Caco-2 (cell line): ENCODE measurements at regions not wholly inside any gene's neighbourhood (a gene's known extent, or its start where the extent isn't known, plus 50 kb on each side); places are given as distances from the start of the nearest gene placed in this dataset.

Source experiments
- BruUV-seq: library from RNA; stranded (reverse); fragments of 400-500 nt; replicated peaks from 2 replicates; lab custom pipeline; 2021; lab: Mats Ljungman, UMichigan
- CTCF ChIA-PET: fragments of 300-600 bp; sonication (Branson Sonifier 250); formaldehyde crosslinking; loops from one replicate; lab custom pipeline; 2022; ENCODE audit warnings: antibody characterized with exemption; lab: Charles Lee
- POLR2A ChIA-PET: fragments of 300-600 bp; sonication (Branson Sonifier 250); formaldehyde crosslinking; loops from one replicate; lab custom pipeline; 2022; ENCODE audit warnings: antibody characterized with exemption; lab: Charles Lee
- DNase-seq, 2 experiments: peaks; one replicate each; pipeline versions ENCODE4 v3.0.0 to v3.0.0-alpha.2; 2020 to 2022
- H3K27me3 ChIP-seq: replicated peaks from 2 replicates; pipeline ENCODE4 v1.6.0; 2011; ENCODE audit warnings: low read length; ENCODE audit not compliant: control insufficient read depth, insufficient read depth
- H3K36me3 ChIP-seq: 2 replicates; pipeline ENCODE4 v1.5.1; 2011; ENCODE audit warnings: low read length; ENCODE audit not compliant: control insufficient read depth, insufficient read depth
- H3K4me1 ChIP-seq: fragments of 250-450 bp; sonication (Bioruptor Pico); 2 replicates; pipeline ENCODE4 v1.5.1; 2020; ENCODE audit warnings: mild to moderate bottlenecking
- H3K4me3 ChIP-seq: 2 replicates; pipeline ENCODE4 v1.5.1; 2011; ENCODE audit warnings: low read depth, mild to moderate bottlenecking, control low read depth, low read length
- H3K9me3 ChIP-seq: fragments of 250-450 bp; sonication (Bioruptor Pico); 2 replicates; pipeline ENCODE4 v1.5.1; 2020; ENCODE audit warnings: mild to moderate bottlenecking, moderate library complexity
- H3K27ac Mint-ChIP-seq: one replicate; pipeline ENCODE4 v1.8.0; 2022; ENCODE audit warnings: mixed read lengths; ENCODE audit not compliant: unreplicated experiment
- H3K27me3 Mint-ChIP-seq: one replicate; pipeline ENCODE4 v1.8.0; 2022; ENCODE audit warnings: mixed read lengths; ENCODE audit not compliant: insufficient read depth, unreplicated experiment
- H3K36me3 Mint-ChIP-seq: one replicate; pipeline ENCODE4 v1.8.0; 2022; ENCODE audit warnings: mild to moderate bottlenecking, mixed read lengths; ENCODE audit not compliant: insufficient read depth, unreplicated experiment
- H3K4me1 Mint-ChIP-seq: one replicate; pipeline ENCODE4 v1.8.0; 2022; ENCODE audit warnings: low read depth, mixed read lengths; ENCODE audit not compliant: unreplicated experiment
- H3K4me3 Mint-ChIP-seq: one replicate; pipeline ENCODE4 v1.8.0; 2022; ENCODE audit warnings: mild to moderate bottlenecking, moderate library complexity, mixed read lengths; ENCODE audit not compliant: unreplicated experiment
- H3K9me3 Mint-ChIP-seq: one replicate; pipeline ENCODE4 v1.8.0; 2022; ENCODE audit warnings: mixed read lengths; ENCODE audit not compliant: unreplicated experiment
- CTCF ChIP-seq, 2 experiments: fragments of 200-600 bp in 1 of 2; IDR thresholded peaks; 1 replicate in 1 of 2; 2 replicates in 1 of 2; pipeline versions ENCODE4 v1.5.1 to v1.8.0; 2011 to 2022; ENCODE audit warnings: antibody characterized with exemption in 1 of 2, control low read depth in 1 of 2, inconsistent platforms in 1 of 2, low read depth in 1 of 2, low read length in 1 of 2, mild to moderate bottlenecking in 1 of 2, moderate library complexity in 1 of 2; ENCODE audit not compliant: insufficient read depth in 1 of 2, severe bottlenecking in 1 of 2, unreplicated experiment in 1 of 2
- intact Hi-C: fragments of 100-400 bp; cut with micrococcal nuclease; formaldehyde crosslinking; loops from one replicate; pipeline ENCODE4 v1.10.0; 2022; ENCODE audit not compliant: unreplicated experiment

GRCh38 chr12:62001424-62001823 lies 258.8 kb upstream of the USP15 start:
- Histone ChIP-seq H3K9me3 (no peaks in the 10 kb centered on the region), H3K36me3 (no peaks in the 10 kb centered on the region), H3K4me3 (no peak overlapping the region), H3K4me1 (0 out of 2 replicates have a peak, but pooled peaks cover 4% of the 10 kb centered on the region), H3K27me3 (no peaks in the 10 kb centered on the region)
- POLR2A ChIA-PET, result no interaction called here
- Mint-ChIP-seq H3K4me3 (no peak overlapping the region), H3K9me3 (no peaks in the 10 kb centered on the region), H3K27me3 (peaks cover 7% of the 10 kb centered on the region), H3K27ac (no peak overlapping the region), H3K36me3 (no peaks in the 10 kb centered on the region), H3K4me1 (no peaks in the 10 kb centered on the region)
- intact Hi-C loops, result no loop called here
- TF ChIP-seq CTCF (IDR thresholded peaks at IDR 0.05; ENCODE audit: insufficient read depth in 1 of 2, low read depth in 1 of 2, low read length in 1 of 2, severe bottlenecking in 1 of 2, unreplicated experiment in 1 of 2), result no peak
- BruUV-seq, result no TSS peak
- no peak for DNase-seq
- CTCF ChIA-PET, result no interaction called here

GRCh38 chr12:62003226-62003625 lies 257.0 kb upstream of the USP15 start:
- POLR2A ChIA-PET, result no interaction called here
- H3K27ac Mint-ChIP-seq, result no peak overlapping the region
- TF ChIP-seq CTCF (IDR thresholded peaks at IDR 0.05; ENCODE audit: insufficient read depth in 1 of 2, low read depth in 1 of 2, low read length in 1 of 2, severe bottlenecking in 1 of 2, unreplicated experiment in 1 of 2), result no peak

GRCh38 chr12:62003701-62004100 lies 256.5 kb upstream of the USP15 start:
- no peak for DNase-seq

More at GRCh38 chr12:62003226-62003625, 257.0 kb upstream of the USP15 start:
- H3K4me1 Mint-ChIP-seq, result no peaks in the 10 kb centered on the region
- H3K4me3 Mint-ChIP-seq, result no peak overlapping the region
- H3K9me3 ChIP-seq, result no peaks in the 10 kb centered on the region
- intact Hi-C loops, result no loop called here
- CTCF ChIA-PET, result no interaction called here
- no peak overlapping the region for H3K4me3 ChIP-seq
- BruUV-seq, result no TSS peak
- no peaks in the 10 kb centered on the region for H3K27me3 ChIP-seq
- H3K9me3 Mint-ChIP-seq, result no peaks in the 10 kb centered on the region
- H3K27me3 Mint-ChIP-seq, result peaks cover 2% of the 10 kb centered on the region
- DNase-seq, result no peak
- H3K4me1 ChIP-seq, result 0 out of 2 replicates have a peak, but pooled peaks cover 4% of the 10 kb centered on the region
- no peaks in the 10 kb centered on the region for H3K36me3 Mint-ChIP-seq
- no peaks in the 10 kb centered on the region for H3K36me3 ChIP-seq

More at GRCh38 chr12:62003701-62004100, 256.5 kb upstream of the USP15 start:
- Histone ChIP-seq H3K4me3 (no peak overlapping the region), H3K27me3 (no peaks in the 10 kb centered on the region), H3K36me3 (no peaks in the 10 kb centered on the region), H3K4me1 (0 out of 2 replicates have a peak, but pooled peaks cover 4% of the 10 kb centered on the region), H3K9me3 (no peaks in the 10 kb centered on the region)
- peaks cover 2% of the 10 kb centered on the region for H3K27me3 Mint-ChIP-seq
- POLR2A ChIA-PET, result no interaction called here
- H3K4me3 Mint-ChIP-seq, result no peak overlapping the region
- no peaks in the 10 kb centered on the region for H3K36me3 Mint-ChIP-seq
- no TSS peak for BruUV-seq
- no peaks in the 10 kb centered on the region for H3K9me3 Mint-ChIP-seq
- H3K27ac Mint-ChIP-seq, result no peak overlapping the region
- intact Hi-C loops, result no loop called here
- CTCF ChIA-PET, result no interaction called here
- TF ChIP-seq CTCF (IDR thresholded peaks at IDR 0.05; ENCODE audit: insufficient read depth in 1 of 2, low read depth in 1 of 2, low read length in 1 of 2, severe bottlenecking in 1 of 2, unreplicated experiment in 1 of 2), result no peak
- H3K4me1 Mint-ChIP-seq, result no peaks in the 10 kb centered on the region
